SK-N-SH (cell line): ENCODE measurements at regions not wholly inside any gene's neighbourhood (a gene's known extent, or its start where the extent isn't known, plus 50 kb on each side); places are given as distances from the start of the nearest gene placed in this dataset.

ENCODE experiments used
- CTCF ChIA-PET: fragments of 300-600, 350-600 bp; formaldehyde crosslinking; extraction: SDS; loops from one replicate; lab custom pipeline; 2021; lab: Yijun Ruan, JAX
- POLR2A ChIA-PET: fragments of 350-600 bp; sonication (Branson Sonifier 250); formaldehyde crosslinking; extraction: SDS; loops from one replicate; lab custom pipeline; 2020; ENCODE audit warnings: antibody characterized with exemption, inconsistent platforms; lab: Yijun Ruan, JAX
- DNase-seq: peaks from one replicate; pipeline ENCODE4 v3.0.0; 2012
- H2AFZ ChIP-seq: fragments of 200-600 bp; sonication (generic); 2 replicates; pipeline ENCODE4 v1.8.1; 2016; ENCODE audit warnings: antibody characterized with exemption, mild to moderate bottlenecking, low read depth
- H3F3A ChIP-seq: fragments of 200-600 bp; sonication (generic); replicated peaks from 2 replicates; pipeline ENCODE3; 2016; ENCODE audit warnings: antibody characterized with exemption, mild to moderate bottlenecking; ENCODE audit not compliant: insufficient read depth
- H3K27ac ChIP-seq, 2 experiments: fragments of 200-500 bp in 1 of 2; fragments of 200-600 bp in 1 of 2; sonication (Bioruptor generic) in 1 of 2; sonication (generic), shearing (Covaris generic) in 1 of 2; 2 replicates each; pipeline versions ENCODE4 v1.5.1 to v1.6.1; 2014 to 2016; ENCODE audit warnings: low read depth in 2 of 2, inconsistent platforms in 1 of 2, low read length in 1 of 2, mild to moderate bottlenecking in 1 of 2, mixed read lengths in 1 of 2
- H3K27me3 ChIP-seq: fragments of 200-600 bp; sonication (generic), shearing (Covaris generic); 2 replicates; pipeline ENCODE4 v1.6.1; 2016; ENCODE audit warnings: mixed run types; ENCODE audit not compliant: insufficient read depth
- H3K36me3 ChIP-seq, 2 experiments: fragments of 200-500 bp in 1 of 2; fragments of 200-600 bp in 1 of 2; sonication (Bioruptor generic) in 1 of 2; sonication (generic) in 1 of 2; replicated peaks in 1 of 2; 2 replicates each; pipeline versions ENCODE3 to v1.5.1; 2014 to 2016; ENCODE audit warnings: low read length in 1 of 2, mild to moderate bottlenecking in 1 of 2; ENCODE audit not compliant: insufficient read depth in 2 of 2, control insufficient read depth in 1 of 2
- H3K4me1 ChIP-seq, 2 experiments: fragments of 200-500 bp in 1 of 2; fragments of 200-600 bp in 1 of 2; sonication (Bioruptor generic) in 1 of 2; sonication (generic), shearing (Covaris generic) in 1 of 2; 2 replicates each; pipeline versions ENCODE4 v1.5.1 to v1.6.1; 2014 to 2016; ENCODE audit warnings: low read depth in 1 of 2, low read length in 1 of 2, mixed run types in 1 of 2; ENCODE audit not compliant: insufficient read depth in 2 of 2, control insufficient read depth in 1 of 2
- H3K4me2 ChIP-seq: fragments of 200-600 bp; sonication (generic), shearing (Covaris generic); 2 replicates; pipeline ENCODE4 v1.6.1; 2017; ENCODE audit warnings: mixed run types
- H3K4me3 ChIP-seq, 2 experiments: fragments of 200-500 bp in 1 of 2; fragments of 200-600 bp in 1 of 2; sonication (Bioruptor generic) in 1 of 2; sonication (generic), shearing (Covaris generic) in 1 of 2; 2 replicates each; pipeline versions ENCODE4 v1.5.1 to v1.8.1; 2014 to 2016; ENCODE audit warnings: low read depth in 2 of 2, inconsistent platforms in 1 of 2, low read length in 1 of 2, mild to moderate bottlenecking in 1 of 2, mixed read lengths in 1 of 2, moderate library complexity in 1 of 2
- H3K79me2 ChIP-seq: fragments of 200-600 bp; sonication (generic); 2 replicates; pipeline ENCODE4 v1.8.1; 2017; ENCODE audit warnings: mild to moderate bottlenecking; ENCODE audit not compliant: insufficient read depth
- H3K9ac ChIP-seq: fragments of 200-600 bp; sonication (generic); 2 replicates; pipeline ENCODE4 v1.6.1; 2017; ENCODE audit warnings: mixed run types
- H3K9me2 ChIP-seq: fragments of 200-600 bp; sonication (generic); 2 replicates; pipeline ENCODE4 v1.6.1; 2017; ENCODE audit warnings: mixed run types
- H3K9me3 ChIP-seq: fragments of 200-600 bp; sonication (generic); 2 replicates; pipeline ENCODE4 v1.6.1; 2017; ENCODE audit warnings: mixed run types, mild to moderate bottlenecking, moderate library complexity
- H4K20me1 ChIP-seq: fragments of 200-600 bp; sonication (generic); 2 replicates; pipeline ENCODE4 v1.6.1; 2017; ENCODE audit warnings: mild to moderate bottlenecking, mixed run types; ENCODE audit not compliant: insufficient read depth
- ELF1 ChIP-seq: IDR thresholded peaks from 2 replicates; pipeline ENCODE4 v1.4.0; 2012
- EP300 ChIP-seq, 2 experiments: IDR thresholded peaks; 2 replicates each; pipeline versions ENCODE4 v1.4.0 to v1.6.1; 2012; ENCODE audit warnings: borderline replicate concordance in 1 of 2, low read depth in 1 of 2, low read length in 1 of 2
- EZH2phosphoT487 ChIP-seq: fragments of 200-600 bp; sonication (generic); IDR thresholded peaks from 2 replicates; pipeline ENCODE4 v1.6.1; 2017; ENCODE audit warnings: low read depth, mixed run types, mild to moderate bottlenecking, antibody characterized with exemption, moderate library complexity, borderline replicate concordance
- FOXM1 ChIP-seq: IDR thresholded peaks from 2 replicates; pipeline ENCODE4 v1.4.0; 2012; ENCODE audit warnings: low read depth, mild to moderate bottlenecking
- GABPA ChIP-seq: IDR thresholded peaks from 2 replicates; pipeline ENCODE4 v1.4.0; 2012; ENCODE audit warnings: low read depth, mild to moderate bottlenecking
- IRF3 ChIP-seq: fragments of 150-350 bp; IDR thresholded peaks from 2 replicates; pipeline ENCODE4 v1.6.1; 2016; ENCODE audit warnings: mild to moderate bottlenecking, low read depth, low read length
- MXI1 ChIP-seq: IDR thresholded peaks from 2 replicates; pipeline ENCODE4 v1.6.1; 2012; ENCODE audit warnings: mild to moderate bottlenecking, low read depth, low read length, improper control_type of control experiment
- NFIC ChIP-seq: IDR thresholded peaks from 2 replicates; pipeline ENCODE4 v1.4.0; 2012; ENCODE audit warnings: borderline replicate concordance
- NRF1 ChIP-seq: IDR thresholded peaks from 2 replicates; pipeline ENCODE4 v1.6.1; 2012; ENCODE audit warnings: low read depth, mild to moderate bottlenecking, low read length
- PBX3 ChIP-seq: IDR thresholded peaks from 2 replicates; pipeline ENCODE4; 2012
- RCOR1 ChIP-seq: fragments of 150-350 bp; IDR thresholded peaks from 2 replicates; pipeline ENCODE4 v1.6.1; 2017; ENCODE audit warnings: antibody characterized with exemption, low read length
- REST ChIP-seq: IDR thresholded peaks from 2 replicates; pipeline ENCODE4 v1.6.1; 2012; ENCODE audit warnings: mild to moderate bottlenecking, low read depth, low read length, moderate library complexity
- RFX5 ChIP-seq: IDR thresholded peaks from 2 replicates; pipeline ENCODE4 v1.6.1; 2012; ENCODE audit warnings: mild to moderate bottlenecking, improper control_type of control experiment, low read length
- RXRA ChIP-seq: IDR thresholded peaks from 2 replicates; pipeline ENCODE4 v1.4.0; 2012; ENCODE audit warnings: low read depth, mild to moderate bottlenecking, borderline replicate concordance
- SMC3 ChIP-seq: IDR thresholded peaks from 2 replicates; pipeline ENCODE4 v1.6.1; 2012; ENCODE audit warnings: low read depth, low read length, improper control_type of control experiment
- TAF1 ChIP-seq: IDR thresholded peaks from 2 replicates; pipeline ENCODE4 v1.6.1; 2012; ENCODE audit warnings: low read depth, mild to moderate bottlenecking, low read length, moderate library complexity, borderline replicate concordance
- TEAD4 ChIP-seq: IDR thresholded peaks from 2 replicates; pipeline ENCODE4 v1.4.0; 2012; ENCODE audit warnings: mild to moderate bottlenecking, borderline replicate concordance; ENCODE audit not compliant: insufficient read depth
- ZBTB33 ChIP-seq: IDR thresholded peaks from 2 replicates; pipeline ENCODE4 v1.4.0; 2012; ENCODE audit warnings: low read depth, borderline replicate concordance
- WGBS: methylation state at CpG from one replicate; pipeline ENCODE4 v1.1.6; 2017; ENCODE audit warnings: low lambda C conversion rate; 5-methylcytosine and 5-hydroxymethylcytosine counted together

GRCh38 chr10:35995485-35995884 is 353.4 kb upstream of the FZD8 start:
- CTCF ChIA-PET, result no interaction called here
- Histone ChIP-seq H3K36me3 (no peaks in the 10 kb centered on the region), H4K20me1 (no peaks in the 10 kb centered on the region), H3K27me3 (no peaks in the 10 kb centered on the region), H3F3A (no peaks in the 10 kb centered on the region), H3K9me2 (no peaks in the 10 kb centered on the region), H3K4me3 (no peak overlapping the region), H3K4me1 (no peaks in the 10 kb centered on the region), H3K9me3 (no peaks in the 10 kb centered on the region), H3K4me2 (no peak overlapping the region), H3K79me2 (no peaks in the 10 kb centered on the region), H3K27ac (no peak overlapping the region), H2AFZ (no peak overlapping the region), H3K9ac (no peak overlapping the region)
- WGBS, result 75% methylated on average over 4 of the region's 4 CpGs
- POLR2A ChIA-PET, result no interaction called here
- TF ChIP-seq IRF3 (no peak), EZH2phosphoT487 (no peak), ZBTB33 (no peak), RFX5 (no peak), REST (no peak), TEAD4 (no peak), FOXM1 (no peak), NRF1 (no peak), MXI1 (no peak), NFIC (no peak), GABPA (no peak), EP300 (IDR thresholded peaks at IDR 0.05; ENCODE audit: borderline replicate concordance in 1 of 2, low read depth in 1 of 2, low read length in 1 of 2) (no peak), PBX3 (no peak), SMC3 (no peak), RCOR1 (no peak), ELF1 (no peak), TAF1 (no peak), RXRA (no peak)
- DNase-seq, result no peak
